Esophagus muscularis mucosa (tissue), 4 donors: ENCODE measurements at regions not wholly inside any gene's neighbourhood (a gene's known extent, or its start where the extent isn't known, plus 50 kb on each side); places are given as distances from the start of the nearest gene placed in this dataset.

Experiments
- DNase-seq: peaks from one replicate; pipeline ENCODE4 v3.0.0-alpha.2; 2017; ENCODE audit errors: extremely low spot score
- H3K27ac ChIP-seq, 4 donors: fragments of 200-600 bp; sonication (generic); replicated peaks in 1 of 4; 1 replicate in 3 of 4; 2 replicates in 1 of 4; pipeline ENCODE4 v1.5.1; 2016 to 2019; ENCODE audit warnings: mild to moderate bottlenecking in 1 of 4
- H3K27me3 ChIP-seq, 4 donors: fragments of 200-600 bp; sonication (generic); one replicate each; pipeline versions ENCODE4 v1.5.1 to v1.6.0; 2016 to 2019
- H3K36me3 ChIP-seq, 4 donors: fragments of 200-600 bp; sonication (generic); one replicate each; pipeline ENCODE4 v1.5.1; 2016 to 2019
- H3K4me1 ChIP-seq, 4 donors: fragments of 200-600 bp; sonication (generic); one replicate each; pipeline ENCODE4 v1.5.1; 2016 to 2019
- H3K4me3 ChIP-seq, 4 donors: fragments of 200-600 bp; sonication (generic); 1 replicate in 2 of 4; 2 replicates in 2 of 4; pipeline ENCODE4 v1.5.1; 2016 to 2019; ENCODE audit warnings: mild to moderate bottlenecking in 4 of 4, moderate library complexity in 1 of 4
- H3K9me3 ChIP-seq, 4 donors: fragments of 200-600 bp; sonication (generic); 1 replicate in 3 of 4; 2 replicates in 1 of 4; pipeline ENCODE4 v1.5.1; 2016 to 2019
- EP300 ChIP-seq: sonication (generic); formaldehyde crosslinking; IDR thresholded peaks from one replicate; pipeline ENCODE4 v1.6.1; 2017; ENCODE audit warnings: antibody characterized with exemption
- POLR2A ChIP-seq: fragments of 450-650 bp; IDR thresholded peaks from one replicate; pipeline ENCODE4 v1.6.1; 2017; ENCODE audit warnings: antibody characterized with exemption, moderate library complexity, mild to moderate bottlenecking, low read depth
- POLR2AphosphoS5 ChIP-seq, 2 donors: sonication (generic); formaldehyde crosslinking; IDR thresholded peaks; one replicate each; pipeline ENCODE4 v1.6.1; 2017; ENCODE audit warnings: antibody characterized with exemption in 2 of 2
- WGBS: methylation state at CpG from one replicate; pipeline ENCODE4 v1.1.5; 2018; 5-methylcytosine and 5-hydroxymethylcytosine counted together
- intact Hi-C: fragments of 100-400 bp; cut with DNase I; formaldehyde crosslinking; loops from one replicate; pipeline ENCODE4 v1.15.1; 2023
- TF ChIP-seq, protein P1 (sequence below), 3 experiments: fragments of 200-600 bp in 2 of 3; fragments of 450-650 bp in 1 of 3; sonication (generic) in 2 of 3; IDR thresholded peaks; one replicate each; pipeline ENCODE4 v1.5.1; 2017 to 2019; ENCODE audit warnings: antibody characterized with exemption in 3 of 3, mild to moderate bottlenecking in 2 of 3, moderate library complexity in 1 of 3

DNA sequence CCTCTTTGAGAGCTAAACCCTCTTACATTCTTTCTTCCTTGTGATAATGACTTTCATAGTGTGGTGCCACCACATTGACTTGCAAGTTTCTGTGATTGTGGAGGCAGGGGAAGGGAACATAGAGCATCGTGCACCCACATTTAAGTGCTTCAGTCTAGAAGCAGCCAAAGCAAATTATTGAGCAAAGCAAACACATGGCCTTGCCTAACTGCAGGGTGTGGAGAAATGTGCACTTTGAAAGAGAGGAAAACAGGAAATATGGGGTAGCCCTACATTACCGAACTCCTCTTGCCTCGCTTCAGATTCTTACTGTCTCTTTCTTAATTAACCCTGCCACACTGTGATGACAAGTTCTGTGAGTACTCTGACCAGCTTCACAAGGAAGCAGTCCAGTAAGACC, 814.6 kb downstream of the SLC4A3 start:
- intact Hi-C loops: no loop called here
- DNase-seq: no peak
- no peaks in the 10 kb centered on the region for H3K9me3 ChIP-seq
- H3K27me3 ChIP-seq: no peaks in the 10 kb centered on the region
- H3K36me3 ChIP-seq: no peaks in the 10 kb centered on the region
- no peaks in the 10 kb centered on the region for H3K4me1 ChIP-seq
- 84% methylated on average over 3 of the region's 3 CpGs for WGBS
- H3K4me3 ChIP-seq: no peak overlapping the region
- no peak overlapping the region for H3K27ac ChIP-seq
- TF ChIP-seq, protein P1, sequence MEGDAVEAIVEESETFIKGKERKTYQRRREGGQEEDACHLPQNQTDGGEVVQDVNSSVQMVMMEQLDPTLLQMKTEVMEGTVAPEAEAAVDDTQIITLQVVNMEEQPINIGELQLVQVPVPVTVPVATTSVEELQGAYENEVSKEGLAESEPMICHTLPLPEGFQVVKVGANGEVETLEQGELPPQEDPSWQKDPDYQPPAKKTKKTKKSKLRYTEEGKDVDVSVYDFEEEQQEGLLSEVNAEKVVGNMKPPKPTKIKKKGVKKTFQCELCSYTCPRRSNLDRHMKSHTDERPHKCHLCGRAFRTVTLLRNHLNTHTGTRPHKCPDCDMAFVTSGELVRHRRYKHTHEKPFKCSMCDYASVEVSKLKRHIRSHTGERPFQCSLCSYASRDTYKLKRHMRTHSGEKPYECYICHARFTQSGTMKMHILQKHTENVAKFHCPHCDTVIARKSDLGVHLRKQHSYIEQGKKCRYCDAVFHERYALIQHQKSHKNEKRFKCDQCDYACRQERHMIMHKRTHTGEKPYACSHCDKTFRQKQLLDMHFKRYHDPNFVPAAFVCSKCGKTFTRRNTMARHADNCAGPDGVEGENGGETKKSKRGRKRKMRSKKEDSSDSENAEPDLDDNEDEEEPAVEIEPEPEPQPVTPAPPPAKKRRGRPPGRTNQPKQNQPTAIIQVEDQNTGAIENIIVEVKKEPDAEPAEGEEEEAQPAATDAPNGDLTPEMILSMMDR (IDR thresholded peaks at IDR 0.05): no peak
- TF ChIP-seq POLR2AphosphoS5 (IDR thresholded peaks at IDR 0.05) (no peak), POLR2A (no peak), EP300 (no peak)

DNA sequence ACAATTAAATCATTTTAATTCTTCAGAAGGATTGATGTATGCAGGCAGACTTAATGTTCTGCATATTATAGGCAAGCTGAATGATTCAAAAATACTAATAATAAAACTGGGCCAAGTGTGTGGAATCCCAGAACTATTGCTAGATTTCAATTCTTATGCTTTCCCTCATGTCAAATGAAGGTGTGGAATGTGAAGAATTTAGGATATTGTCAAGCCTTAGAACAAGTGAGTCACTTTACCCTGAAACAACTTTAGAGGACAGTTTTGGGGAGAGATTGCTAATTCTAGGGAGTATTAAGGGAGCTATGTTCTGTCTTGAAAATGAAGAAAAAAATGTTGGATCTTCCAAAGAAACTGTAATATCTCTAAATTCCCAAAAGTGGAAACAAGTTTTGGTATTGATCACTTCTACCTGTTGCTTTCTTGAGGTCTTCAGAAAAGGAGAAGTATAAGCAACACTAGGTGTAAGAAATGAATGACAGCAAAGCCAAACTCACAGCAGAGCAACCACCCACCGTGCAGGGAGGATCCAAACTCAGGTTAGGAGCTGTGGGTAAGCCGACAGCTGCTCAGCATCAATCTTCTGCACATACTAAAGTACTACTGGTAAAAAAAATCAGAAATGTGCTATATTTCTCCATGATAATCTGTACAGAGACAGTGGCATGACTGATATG, 818.1 kb downstream of the SLC4A3 start:
- no peak overlapping the region for H3K27ac ChIP-seq
- H3K9me3 ChIP-seq: no peaks in the 10 kb centered on the region
- no peaks in the 10 kb centered on the region for H3K4me1 ChIP-seq
- intact Hi-C loops: no loop called here
- no peaks in the 10 kb centered on the region for H3K36me3 ChIP-seq
- no peaks in the 10 kb centered on the region for H3K27me3 ChIP-seq
- DNase-seq: no peak
- TF ChIP-seq EP300: no peak
- TF ChIP-seq POLR2AphosphoS5 (IDR thresholded peaks at IDR 0.05): no peak
- H3K4me3 ChIP-seq: no peak overlapping the region
- 43% methylated on average over 2 of the region's 2 CpGs for WGBS

- Histone ChIP-seq H3K36me3 (no peaks in the 10 kb centered on the region), H3K9me3 (no peaks in the 10 kb centered on the region), H3K27me3 (no peaks in the 10 kb centered on the region), H3K27ac (no peak overlapping the region), H3K4me3 (no peak overlapping the region), H3K4me1 (no peaks in the 10 kb centered on the region)
- no peak for DNase-seq
- 88% methylated on average over 8 of the region's 8 CpGs for WGBS
- intact Hi-C loops: no loop called here
- TF ChIP-seq POLR2AphosphoS5 (IDR thresholded peaks at IDR 0.05): no peak
- no peak for TF ChIP-seq EP300
- TF ChIP-seq, protein P1 (IDR thresholded peaks at IDR 0.05): no peak
- TF ChIP-seq POLR2A: no peak
Observed at GRCh38 chr2:220446106-220446712, 818.8 kb downstream of the SLC4A3 start.

- no peak overlapping the region for H3K27ac ChIP-seq
- TF ChIP-seq EP300 (no peak), POLR2AphosphoS5 (IDR thresholded peaks at IDR 0.05) (no peak)
- WGBS: 78% methylated on average over 2 of the region's 2 CpGs
Observed at GRCh38 chr2:220450846-220451245, 823.4 kb downstream of the SLC4A3 start.

GRCh38 chr2:220451438-220451837, 824.0 kb downstream of the SLC4A3 start:
- Histone ChIP-seq H3K27ac (no peak overlapping the region), H3K27me3 (no peaks in the 10 kb centered on the region), H3K4me1 (no peaks in the 10 kb centered on the region), H3K9me3 (no peaks in the 10 kb centered on the region), H3K4me3 (no peak overlapping the region), H3K36me3 (no peaks in the 10 kb centered on the region)
- no peak for DNase-seq
- WGBS: 79% methylated on average over 3 of the region's 3 CpGs
- intact Hi-C loops: no loop called here
- TF ChIP-seq EP300 (no peak), POLR2AphosphoS5 (IDR thresholded peaks at IDR 0.05) (no peak), POLR2A (no peak)
- TF ChIP-seq, protein P1 (IDR thresholded peaks at IDR 0.05): no peak

More at GRCh38 chr2:220450846-220451245, 823.4 kb downstream of the SLC4A3 start:
- Histone ChIP-seq H3K4me1 (no peaks in the 10 kb centered on the region), H3K4me3 (no peak overlapping the region), H3K36me3 (no peaks in the 10 kb centered on the region), H3K27me3 (no peaks in the 10 kb centered on the region), H3K9me3 (no peaks in the 10 kb centered on the region)
- intact Hi-C loops: no loop called here
- no peak for DNase-seq
